ENCODE measurements at regions not wholly inside any gene's neighbourhood (a gene's known extent, or its start where the extent isn't known, plus 50 kb on each side); places are given as distances from the start of the nearest gene placed in this dataset.

DNA sequence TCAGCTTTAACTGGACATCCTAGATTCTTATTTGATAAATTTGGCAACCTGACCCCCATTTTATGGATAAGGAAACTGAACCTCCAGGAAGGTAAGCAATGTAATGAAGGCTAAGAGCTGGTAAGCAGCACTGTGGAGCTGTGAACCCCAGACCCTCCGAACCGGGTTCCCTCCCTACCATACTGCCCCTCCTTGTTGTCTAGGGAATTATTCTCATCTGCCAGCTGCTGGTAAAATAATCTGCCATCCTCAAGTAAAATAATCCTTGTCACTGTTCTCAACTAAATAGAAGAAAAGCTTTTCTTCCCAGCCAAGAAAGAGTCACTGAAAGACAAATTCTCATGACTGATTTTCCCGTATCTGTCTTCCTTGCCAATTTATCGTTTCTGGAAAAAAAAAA, 55.8 kb upstream of the PRDX6 start:
- H3K4me3 ChIP-seq (ENCODE audit: severe bottlenecking), result no peak overlapping the region
- ATAC-seq (ENCODE audit: low read depth) (no peak), DNase-seq (ENCODE audit: low spot score) (no peak)
- peaks cover 30% of the 10 kb centered on the region for H3K4me1 ChIP-seq (ENCODE audit: insufficient read depth, poor library complexity, severe bottlenecking)
- TF ChIP-seq, protein P1, sequence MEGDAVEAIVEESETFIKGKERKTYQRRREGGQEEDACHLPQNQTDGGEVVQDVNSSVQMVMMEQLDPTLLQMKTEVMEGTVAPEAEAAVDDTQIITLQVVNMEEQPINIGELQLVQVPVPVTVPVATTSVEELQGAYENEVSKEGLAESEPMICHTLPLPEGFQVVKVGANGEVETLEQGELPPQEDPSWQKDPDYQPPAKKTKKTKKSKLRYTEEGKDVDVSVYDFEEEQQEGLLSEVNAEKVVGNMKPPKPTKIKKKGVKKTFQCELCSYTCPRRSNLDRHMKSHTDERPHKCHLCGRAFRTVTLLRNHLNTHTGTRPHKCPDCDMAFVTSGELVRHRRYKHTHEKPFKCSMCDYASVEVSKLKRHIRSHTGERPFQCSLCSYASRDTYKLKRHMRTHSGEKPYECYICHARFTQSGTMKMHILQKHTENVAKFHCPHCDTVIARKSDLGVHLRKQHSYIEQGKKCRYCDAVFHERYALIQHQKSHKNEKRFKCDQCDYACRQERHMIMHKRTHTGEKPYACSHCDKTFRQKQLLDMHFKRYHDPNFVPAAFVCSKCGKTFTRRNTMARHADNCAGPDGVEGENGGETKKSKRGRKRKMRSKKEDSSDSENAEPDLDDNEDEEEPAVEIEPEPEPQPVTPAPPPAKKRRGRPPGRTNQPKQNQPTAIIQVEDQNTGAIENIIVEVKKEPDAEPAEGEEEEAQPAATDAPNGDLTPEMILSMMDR (IDR thresholded peaks at IDR 0.05; ENCODE audit: poor library complexity, severe bottlenecking), result no peak
- no peaks in the 10 kb centered on the region for H3K27me3 ChIP-seq (ENCODE audit: insufficient read depth, poor library complexity, severe bottlenecking)
- H3K9me3 ChIP-seq (ENCODE audit: severe bottlenecking), result no peaks in the 10 kb centered on the region
- H3K36me3 ChIP-seq (ENCODE audit: low read depth), result no peaks in the 10 kb centered on the region
- no peak overlapping the region for H3K27ac ChIP-seq (ENCODE audit: poor library complexity, severe bottlenecking)

DNA sequence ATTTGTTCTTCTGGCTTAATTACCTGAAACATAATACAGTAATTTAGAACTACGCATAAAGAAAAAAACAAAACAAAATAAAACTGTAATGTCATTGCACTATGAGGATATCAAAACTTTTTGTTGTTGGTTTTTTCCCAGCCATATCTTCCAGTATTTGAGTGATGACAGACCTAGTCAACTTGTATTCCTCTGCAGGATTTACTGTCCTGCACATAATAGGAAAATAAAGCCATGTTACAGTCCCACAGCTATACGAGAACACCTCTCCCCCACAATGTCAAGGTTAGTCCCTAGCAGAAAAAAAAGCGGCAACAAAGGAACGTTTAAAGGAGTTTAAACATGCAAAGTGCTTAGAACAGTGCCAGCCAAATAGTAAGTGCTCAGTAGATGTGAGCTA, 55.3 kb upstream of the PRDX6 start:
- peaks cover 32% of the 10 kb centered on the region for H3K4me1 ChIP-seq (ENCODE audit: insufficient read depth, poor library complexity, severe bottlenecking)
- TF ChIP-seq, protein P1 (IDR thresholded peaks at IDR 0.05; ENCODE audit: poor library complexity, severe bottlenecking), result no peak
- H3K27ac ChIP-seq (ENCODE audit: poor library complexity, severe bottlenecking), result no peak overlapping the region
- ATAC-seq (ENCODE audit: low read depth) (no peak), DNase-seq (ENCODE audit: low spot score) (no peak)
- H3K9me3 ChIP-seq (ENCODE audit: severe bottlenecking), result no peaks in the 10 kb centered on the region
- H3K27me3 ChIP-seq (ENCODE audit: insufficient read depth, poor library complexity, severe bottlenecking), result no peaks in the 10 kb centered on the region
- H3K36me3 ChIP-seq (ENCODE audit: low read depth), result no peaks in the 10 kb centered on the region
- H3K4me3 ChIP-seq (ENCODE audit: severe bottlenecking), result no peak overlapping the region

DNA sequence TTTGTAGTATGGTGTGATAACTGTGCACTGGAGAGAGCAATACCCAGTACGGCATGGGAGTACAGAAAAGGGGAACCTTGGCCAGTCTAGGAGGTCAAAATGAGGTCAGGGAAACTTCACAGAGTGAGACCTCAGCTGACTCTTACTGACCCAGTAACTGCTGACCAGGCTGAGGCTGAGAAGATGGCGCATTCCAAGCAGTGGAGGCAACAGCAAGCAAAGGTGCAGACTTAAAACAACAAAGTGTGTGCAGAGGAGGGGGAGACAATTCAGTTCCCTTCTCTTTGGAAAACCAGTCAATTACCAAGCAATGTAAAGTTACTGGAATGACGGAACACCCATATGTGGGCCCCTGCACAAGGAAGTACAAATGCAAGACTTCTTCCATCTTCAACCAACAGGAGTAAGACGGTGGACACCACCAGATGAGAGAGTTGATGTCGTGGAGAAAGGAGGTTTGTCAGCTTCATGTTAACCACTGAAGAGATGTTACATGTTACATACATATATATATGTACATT, 54.6 kb upstream of the PRDX6 start:
- H3K27me3 ChIP-seq (ENCODE audit: insufficient read depth, poor library complexity, severe bottlenecking), result no peaks in the 10 kb centered on the region
- H3K4me1 ChIP-seq (ENCODE audit: insufficient read depth, poor library complexity, severe bottlenecking), result peaks cover 32% of the 10 kb centered on the region
- H3K27ac ChIP-seq (ENCODE audit: poor library complexity, severe bottlenecking), result no peak overlapping the region
- no peaks in the 10 kb centered on the region for H3K9me3 ChIP-seq (ENCODE audit: severe bottlenecking)
- ATAC-seq (ENCODE audit: low read depth) (no peak), DNase-seq (ENCODE audit: low spot score) (no peak)
- H3K4me3 ChIP-seq (ENCODE audit: severe bottlenecking), result no peak overlapping the region
- no peaks in the 10 kb centered on the region for H3K36me3 ChIP-seq (ENCODE audit: low read depth)
- TF ChIP-seq, protein P1 (IDR thresholded peaks at IDR 0.05; ENCODE audit: poor library complexity, severe bottlenecking), result no peak

DNA sequence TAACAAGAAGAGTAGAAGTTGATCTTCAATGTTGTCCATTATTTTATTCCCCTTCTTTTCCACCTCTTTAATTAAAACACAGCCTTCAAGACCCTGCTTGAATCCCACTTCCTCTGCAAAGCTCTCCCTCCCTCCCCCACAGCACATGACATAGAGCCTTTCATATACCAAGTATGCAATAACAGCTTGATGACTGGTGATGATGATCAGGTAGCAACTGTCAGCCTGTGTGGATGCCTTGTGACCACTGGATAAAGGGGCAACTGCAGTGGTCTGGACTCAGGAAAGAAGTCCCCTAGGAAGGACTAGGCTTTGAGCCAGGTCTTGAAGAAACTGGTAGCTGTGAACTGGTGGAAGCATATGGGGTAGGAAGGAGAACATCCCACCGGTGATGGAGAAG, 53.8 kb upstream of the PRDX6 start:
- Histone ChIP-seq H3K4me3 (ENCODE audit: severe bottlenecking) (no peak overlapping the region), H3K27ac (ENCODE audit: poor library complexity, severe bottlenecking) (peak overlapping the region; percentile 76), H3K9me3 (ENCODE audit: severe bottlenecking) (no peaks in the 10 kb centered on the region), H3K4me1 (ENCODE audit: insufficient read depth, poor library complexity, severe bottlenecking) (peaks cover 32% of the 10 kb centered on the region), H3K36me3 (ENCODE audit: low read depth) (no peaks in the 10 kb centered on the region), H3K27me3 (ENCODE audit: insufficient read depth, poor library complexity, severe bottlenecking) (no peaks in the 10 kb centered on the region)
- DNase-seq (ENCODE audit: low spot score) (no peak), ATAC-seq (ENCODE audit: low read depth) (no peak)
- TF ChIP-seq, protein P1 (IDR thresholded peaks at IDR 0.05; ENCODE audit: poor library complexity, severe bottlenecking), result no peak

DNA sequence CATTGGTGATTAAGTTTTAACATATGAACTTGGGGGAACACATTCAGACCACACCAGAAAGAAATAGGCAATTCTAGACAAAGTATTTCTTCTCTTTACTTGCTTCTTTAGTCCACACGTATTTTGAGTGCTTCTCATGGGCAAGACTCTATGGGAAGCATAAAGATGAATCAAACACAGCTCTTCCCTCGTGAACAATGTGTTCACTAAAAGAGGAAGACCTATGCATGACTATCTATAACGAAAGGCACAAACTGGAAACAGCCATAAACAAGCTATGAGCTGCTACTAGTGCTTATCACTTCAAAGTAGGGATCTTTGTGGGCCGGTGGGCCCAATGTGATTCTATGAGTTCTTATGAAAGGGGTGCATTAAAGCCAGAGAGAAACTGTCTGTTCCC, 53.0 kb upstream of the PRDX6 start:
- TF ChIP-seq, protein P1 (IDR thresholded peaks at IDR 0.05; ENCODE audit: poor library complexity, severe bottlenecking), result no peak
- Histone ChIP-seq H3K9me3 (ENCODE audit: severe bottlenecking) (no peaks in the 10 kb centered on the region), H3K4me3 (ENCODE audit: severe bottlenecking) (no peak overlapping the region), H3K27me3 (ENCODE audit: insufficient read depth, poor library complexity, severe bottlenecking) (no peaks in the 10 kb centered on the region), H3K4me1 (ENCODE audit: insufficient read depth, poor library complexity, severe bottlenecking) (peaks cover 33% of the 10 kb centered on the region), H3K27ac (ENCODE audit: poor library complexity, severe bottlenecking) (peak overlapping the region; percentile 76), H3K36me3 (ENCODE audit: low read depth) (no peaks in the 10 kb centered on the region)
- DNase-seq (ENCODE audit: low spot score) (no peak), ATAC-seq (ENCODE audit: low read depth) (no peak)
